Thyroid gland (tissue), 4 donors: ENCODE measurements at regions not wholly inside any gene's neighbourhood (a gene's known extent, or its start where the extent isn't known, plus 50 kb on each side); places are given as distances from the start of the nearest gene placed in this dataset.

ENCODE experiments used
- CTCF ChIP-seq, 6 experiments: fragments of 200-600 bp in 3 of 6; fragments of 450-650 bp in 3 of 6; sonication (generic) in 3 of 6; IDR thresholded peaks; one replicate each; pipeline ENCODE4 v1.5.1; 2016 to 2019; ENCODE audit warnings: antibody characterized with exemption in 6 of 6, mild to moderate bottlenecking in 2 of 6, inconsistent platforms in 1 of 6, moderate library complexity in 1 of 6
- POLR2A ChIP-seq, 2 donors: fragments of 450-650 bp; IDR thresholded peaks; one replicate each; pipeline ENCODE4 v1.6.1; 2017; ENCODE audit warnings: antibody characterized with exemption in 2 of 2, mild to moderate bottlenecking in 2 of 2, moderate library complexity in 1 of 2

GRCh38 chr15:70493787-70494516 is 269.4 kb downstream of the UACA start:
- no peak for TF ChIP-seq CTCF (IDR thresholded peaks at IDR 0.05)
- no peak for TF ChIP-seq POLR2A (IDR thresholded peaks at IDR 0.05)
